CD1c-positive myeloid dendritic cell (primary cell): ENCODE measurements at regions not wholly inside any gene's neighbourhood (a gene's known extent, or its start where the extent isn't known, plus 50 kb on each side); places are given as distances from the start of the nearest gene placed in this dataset.

Source experiments
- DNase-seq: peaks from one replicate; pipeline ENCODE4 v3.0.0-alpha.2; 2016; ENCODE audit errors: extremely low spot score

GRCh38 chr6:12582421-12583110 is 134.0 kb upstream of the PHACTR1 start:
- no peak for DNase-seq

- DNase-seq = no peak
Observed at GRCh38 chr6:12584631-12585405, 131.7 kb upstream of the PHACTR1 start.

- DNase-seq = no peak
Observed at GRCh38 chr6:12585497-12585958, 131.0 kb upstream of the PHACTR1 start.

GRCh38 chr6:12586721-12587480 is 129.7 kb upstream of the PHACTR1 start:
- DNase-seq = peak; percentile 8

- DNase-seq = no peak
Observed at GRCh38 chr6:12590901-12591300, 125.7 kb upstream of the PHACTR1 start.

- no peak for DNase-seq
Observed at GRCh38 chr6:12592634-12593033, 123.9 kb upstream of the PHACTR1 start.

- no peak for DNase-seq
Observed at GRCh38 chr6:12593771-12594529, 122.6 kb upstream of the PHACTR1 start.

GRCh38 chr6:12594530-12594893 is 122.1 kb upstream of the PHACTR1 start:
- DNase-seq = no peak

GRCh38 chr6:12595161-12595811 is 121.3 kb upstream of the PHACTR1 start:
- DNase-seq = peak; percentile 55

GRCh38 chr6:12596731-12597130 is 119.8 kb upstream of the PHACTR1 start:
- DNase-seq = no peak

GRCh38 chr6:12598919-12599318 is 117.6 kb upstream of the PHACTR1 start:
- DNase-seq = no peak

GRCh38 chr6:12601881-12602280 is 114.7 kb upstream of the PHACTR1 start:
- DNase-seq = no peak

GRCh38 chr6:12602342-12602741 is 114.2 kb upstream of the PHACTR1 start:
- no peak for DNase-seq

GRCh38 chr6:12602951-12603672 is 113.5 kb upstream of the PHACTR1 start:
- DNase-seq = no peak

GRCh38 chr6:12603673-12604049 is 112.9 kb upstream of the PHACTR1 start:
- no peak for DNase-seq

- peak; percentile 70 for DNase-seq
Observed at GRCh38 chr6:12605888-12606345, 110.7 kb upstream of the PHACTR1 start.

- DNase-seq = no peak
Observed at GRCh38 chr6:12606616-12607015, 110.0 kb upstream of the PHACTR1 start.

GRCh38 chr6:12608016-12608860 is 108.3 kb upstream of the PHACTR1 start:
- DNase-seq = peak; percentile 55

GRCh38 chr6:12608874-12609273 is 107.7 kb upstream of the PHACTR1 start:
- DNase-seq = no peak

GRCh38 chr6:12609751-12610150 is 106.8 kb upstream of the PHACTR1 start:
- no peak for DNase-seq
